Cardiac muscle cell (in vitro differentiated cells and primary cell): ENCODE measurements at regions not wholly inside any gene's neighbourhood (a gene's known extent, or its start where the extent isn't known, plus 50 kb on each side); places are given as distances from the start of the nearest gene placed in this dataset.
A peak's percentile ranks its signal among the peaks of the same experiment; 100 is the strongest.
"Not testable (repeated sequence)": the region's sequence is repeated elsewhere in the genome, so short reads cannot be mapped to it uniquely, and the experiment has no call there.

Experiments used
- DNase-seq, 2 donors: peaks; one replicate each; pipeline versions ENCODE4 v3.0.0 to v3.0.0-alpha.2; 2010 to 2017; ENCODE audit warnings: low read depth in 1 of 2, low spot score in 1 of 2
- H3K27ac ChIP-seq: fragments of 200-600 bp; sonication (generic); 2 replicates; pipeline ENCODE4 v1.5.1; 2016
- H3K27me3 ChIP-seq: fragments of 200-600 bp; sonication (generic); 2 replicates; pipeline ENCODE4 v1.6.0; 2016; ENCODE audit warnings: control low read depth
- H3K36me3 ChIP-seq: fragments of 200-600 bp; sonication (generic); 2 replicates; pipeline ENCODE4 v1.5.1; 2016; ENCODE audit warnings: control low read depth
- H3K4me1 ChIP-seq: fragments of 200-600 bp; sonication (generic); 2 replicates; pipeline ENCODE4 v1.8.1; 2017; ENCODE audit warnings: low read depth, mild to moderate bottlenecking, mixed run types
- H3K4me3 ChIP-seq: fragments of 200-600 bp; sonication (generic); 2 replicates; pipeline ENCODE4 v1.5.1; 2016; ENCODE audit warnings: mild to moderate bottlenecking
- H3K9me3 ChIP-seq: fragments of 200-600 bp; sonication (generic); 2 replicates; pipeline ENCODE4 v1.5.1; 2017; ENCODE audit warnings: low read depth, mild to moderate bottlenecking, control low read depth
- TF ChIP-seq, protein P1 (sequence below): IDR thresholded peaks from 2 replicates; pipeline ENCODE4 v1.5.1; 2012; ENCODE audit warnings: low read depth, mild to moderate bottlenecking, low read length

DNA sequence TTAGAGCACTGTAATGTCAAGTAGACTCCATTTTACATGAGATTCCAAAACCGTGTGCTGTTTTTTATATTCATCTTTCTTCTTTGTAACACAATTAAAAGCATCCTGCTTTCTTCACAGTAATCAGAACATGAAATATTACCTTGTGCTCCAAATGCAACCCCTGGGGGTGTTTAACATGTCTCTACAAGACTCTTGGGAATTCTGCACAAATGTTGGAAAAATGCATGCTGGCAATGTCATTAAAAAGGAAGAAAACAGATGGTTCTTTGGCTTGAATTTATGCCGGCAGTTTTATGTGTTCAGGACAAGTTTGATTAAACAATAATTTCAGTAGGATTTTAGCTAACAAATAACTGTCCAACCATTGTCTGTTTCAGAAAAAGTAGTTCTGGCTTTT lies 159.1 kb downstream of the LIG4 start:
- Histone ChIP-seq H3K4me3 (no peak overlapping the region), H3K36me3 (no peaks in the 10 kb centered on the region), H3K4me1 (no peaks in the 10 kb centered on the region), H3K27ac (no peak overlapping the region), H3K27me3 (no peaks in the 10 kb centered on the region), H3K9me3 (no peaks in the 10 kb centered on the region)
- DNase-seq, result no peak
- TF ChIP-seq, protein P1, sequence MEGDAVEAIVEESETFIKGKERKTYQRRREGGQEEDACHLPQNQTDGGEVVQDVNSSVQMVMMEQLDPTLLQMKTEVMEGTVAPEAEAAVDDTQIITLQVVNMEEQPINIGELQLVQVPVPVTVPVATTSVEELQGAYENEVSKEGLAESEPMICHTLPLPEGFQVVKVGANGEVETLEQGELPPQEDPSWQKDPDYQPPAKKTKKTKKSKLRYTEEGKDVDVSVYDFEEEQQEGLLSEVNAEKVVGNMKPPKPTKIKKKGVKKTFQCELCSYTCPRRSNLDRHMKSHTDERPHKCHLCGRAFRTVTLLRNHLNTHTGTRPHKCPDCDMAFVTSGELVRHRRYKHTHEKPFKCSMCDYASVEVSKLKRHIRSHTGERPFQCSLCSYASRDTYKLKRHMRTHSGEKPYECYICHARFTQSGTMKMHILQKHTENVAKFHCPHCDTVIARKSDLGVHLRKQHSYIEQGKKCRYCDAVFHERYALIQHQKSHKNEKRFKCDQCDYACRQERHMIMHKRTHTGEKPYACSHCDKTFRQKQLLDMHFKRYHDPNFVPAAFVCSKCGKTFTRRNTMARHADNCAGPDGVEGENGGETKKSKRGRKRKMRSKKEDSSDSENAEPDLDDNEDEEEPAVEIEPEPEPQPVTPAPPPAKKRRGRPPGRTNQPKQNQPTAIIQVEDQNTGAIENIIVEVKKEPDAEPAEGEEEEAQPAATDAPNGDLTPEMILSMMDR, result no peak

GRCh38 chr13:108049211-108049610 lies 166.1 kb downstream of the LIG4 start:
- DNase-seq, result no peak
- no peaks in the 10 kb centered on the region for H3K9me3 ChIP-seq
- no peaks in the 10 kb centered on the region for H3K4me1 ChIP-seq
- no peaks in the 10 kb centered on the region for H3K27me3 ChIP-seq
- no peak overlapping the region for H3K27ac ChIP-seq
- no peaks in the 10 kb centered on the region for H3K36me3 ChIP-seq
- no peak overlapping the region for H3K4me3 ChIP-seq
- TF ChIP-seq, protein P1, result no peak

- TF ChIP-seq, protein P1, result no peak
- no peaks in the 10 kb centered on the region for H3K36me3 ChIP-seq
- no peaks in the 10 kb centered on the region for H3K27me3 ChIP-seq
- no peak overlapping the region for H3K4me3 ChIP-seq
- no peaks in the 10 kb centered on the region for H3K4me1 ChIP-seq
- H3K9me3 ChIP-seq, result no peaks in the 10 kb centered on the region
- DNase-seq, result peak in 1 of 2 donors; percentile 18
- H3K27ac ChIP-seq, result no peak overlapping the region
Observed at GRCh38 chr13:108044954-108045353, 170.4 kb downstream of the LIG4 start.

- H3K4me3 ChIP-seq, H3K4me1 ChIP-seq, H3K9me3 ChIP-seq, H3K27ac ChIP-seq, DNase-seq, H3K36me3 ChIP-seq, H3K27me3 ChIP-seq: not testable (repeated sequence)
Observed at GRCh38 chr13:108042866-108043265, 172.5 kb downstream of the LIG4 start.

DNA sequence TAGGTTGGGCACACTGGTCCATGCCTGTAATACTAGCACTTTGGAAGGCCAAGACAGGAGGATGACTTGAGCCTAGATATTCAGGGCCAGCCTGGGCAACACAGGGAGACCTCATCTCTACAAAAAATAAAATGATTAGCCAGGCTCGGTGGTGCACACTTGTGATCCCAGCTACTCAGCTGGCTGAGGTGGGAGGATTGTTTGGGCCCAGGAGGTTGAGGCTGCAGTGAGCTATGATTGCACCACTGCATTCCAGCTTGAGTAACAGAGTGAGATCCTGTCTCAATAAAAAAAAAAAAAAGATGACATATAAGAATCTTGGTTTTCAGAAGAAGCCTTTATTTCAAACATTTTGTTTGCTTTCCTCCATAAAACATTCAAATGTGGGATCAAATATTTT lies 178.0 kb downstream of the LIG4 start:
- Histone ChIP-seq H3K4me1 (no peaks in the 10 kb centered on the region), H3K36me3 (no peaks in the 10 kb centered on the region), H3K9me3 (no peaks in the 10 kb centered on the region), H3K4me3 (no peak overlapping the region), H3K27ac (no peak overlapping the region), H3K27me3 (no peaks in the 10 kb centered on the region)
- no peak for DNase-seq
- TF ChIP-seq, protein P1, result no peak

GRCh38 chr13:108036411-108036932 lies 178.9 kb downstream of the LIG4 start:
- no peak overlapping the region for H3K4me3 ChIP-seq
- H3K36me3 ChIP-seq, result no peaks in the 10 kb centered on the region
- TF ChIP-seq, protein P1, result no peak
- H3K27ac ChIP-seq, result no peak overlapping the region
- H3K27me3 ChIP-seq, result no peaks in the 10 kb centered on the region
- H3K9me3 ChIP-seq, result no peaks in the 10 kb centered on the region
- H3K4me1 ChIP-seq, result no peaks in the 10 kb centered on the region
- no peak for DNase-seq
